Upper lobe of left lung (tissue), 6 donors: ENCODE measurements at regions not wholly inside any gene's neighbourhood (a gene's known extent, or its start where the extent isn't known, plus 50 kb on each side); places are given as distances from the start of the nearest gene placed in this dataset.

Experiments used
- ATAC-seq, 2 donors: fragments of 200-7000 bp; cut with Tn5 transposase; one replicate each; pipeline ENCODE4 v1.9.1; 2022; ENCODE audit warnings: mild to moderate bottlenecking in 2 of 2, moderate library complexity in 2 of 2; ENCODE audit not compliant: low FRiP score in 2 of 2
- DNase-seq, 2 donors: peaks; one replicate each; pipeline ENCODE4 v3.0.0-alpha.2; 2019 to 2020
- H3K27ac ChIP-seq, 4 donors: fragments of 200-600 bp; sonication (generic); one replicate each; pipeline ENCODE4 v1.5.1; 2016 to 2019
- H3K27me3 ChIP-seq, 4 donors: fragments of 200-600 bp; sonication (generic); one replicate each; pipeline ENCODE4 v1.5.1; 2017 to 2019
- H3K36me3 ChIP-seq, 4 donors: fragments of 200-600 bp; sonication (generic); one replicate each; pipeline ENCODE4 v1.5.1; 2016 to 2019
- H3K4me1 ChIP-seq, 4 donors: fragments of 200-600 bp; sonication (generic); one replicate each; pipeline ENCODE4 v1.5.1; 2018 to 2019
- H3K4me3 ChIP-seq, 4 donors: fragments of 200-600 bp; sonication (generic); one replicate each; pipeline ENCODE4 v1.5.1; 2017 to 2019; ENCODE audit warnings: mild to moderate bottlenecking in 2 of 4, moderate library complexity in 1 of 4
- H3K9me3 ChIP-seq, 4 donors: fragments of 200-600 bp; sonication (generic); one replicate each; pipeline ENCODE4 v1.5.1; 2018 to 2019
- CTCF ChIP-seq, 6 experiments: fragments of 450-650 bp in 4 of 6; fragments of 200-600 bp in 2 of 6; sonication (generic) in 2 of 6; IDR thresholded peaks; one replicate each; pipeline ENCODE4 v1.5.1; 2016 to 2019; ENCODE audit warnings: antibody characterized with exemption in 6 of 6
- EP300 ChIP-seq, 4 donors: sonication (generic); formaldehyde crosslinking; IDR thresholded peaks; one replicate each; pipeline ENCODE4 v1.5.1; 2017; ENCODE audit warnings: antibody characterized with exemption in 4 of 4, control low read depth in 2 of 4
- POLR2A ChIP-seq, 4 donors: fragments of 450-650 bp; IDR thresholded peaks; one replicate each; pipeline ENCODE4 v1.5.1; 2016 to 2017; ENCODE audit warnings: antibody characterized with exemption in 4 of 4, mild to moderate bottlenecking in 2 of 4
- POLR2AphosphoS5 ChIP-seq, 2 donors: sonication (generic); formaldehyde crosslinking; IDR thresholded peaks; one replicate each; pipeline ENCODE4 v1.5.1; 2017; ENCODE audit warnings: antibody characterized with exemption in 2 of 2
- WGBS, 2 donors: methylation state at CpG; one replicate each; pipeline ENCODE4 v1.1.5; 2017 to 2018; 5-methylcytosine and 5-hydroxymethylcytosine counted together
- donor health status: DM: no; HTN: no; CAD: no; lungs with moderate emphysema.
- donor health status: DM: no; HTN: yes; CAD: no; lungs with severe emphysema.

GRCh38 chr1:59039551-59039950, 255.7 kb upstream of the JUN start:
- ATAC-seq = peak in 1 of 2 donors; percentile 48
- no peak for TF ChIP-seq POLR2A (IDR thresholded peaks at IDR 0.05)
- no peak for TF ChIP-seq POLR2AphosphoS5 (IDR thresholded peaks at IDR 0.05)

GRCh38 chr1:59040486-59040885, 256.4 kb upstream of the FGGY start:
- peaks cover 0 to 18% (median 13%) of the 10 kb centered on the region in 4 donors for H3K4me1 ChIP-seq
- no peak for TF ChIP-seq POLR2A (IDR thresholded peaks at IDR 0.05)
- TF ChIP-seq POLR2AphosphoS5 (IDR thresholded peaks at IDR 0.05) = no peak
- no peaks in the 10 kb centered on the region for H3K36me3 ChIP-seq
- 92 to 97% methylated on average over 2 of the region's 2 CpGs for WGBS, 2 donors
- ATAC-seq (no peak), DNase-seq (no peak)
- H3K27ac ChIP-seq = no peak overlapping the region
- no peaks in the 10 kb centered on the region for H3K9me3 ChIP-seq
- no peaks in the 10 kb centered on the region for H3K27me3 ChIP-seq
- no peak overlapping the region for H3K4me3 ChIP-seq

More at GRCh38 chr1:59039551-59039950, 255.7 kb upstream of the JUN start:
- H3K36me3 ChIP-seq = no peaks in the 10 kb centered on the region
- no peak overlapping the region for H3K27ac ChIP-seq
- WGBS, 2 donors = 86 to 88% methylated on average over 5 of the region's 5 CpGs
- no peaks in the 10 kb centered on the region for H3K9me3 ChIP-seq
- H3K27me3 ChIP-seq = no peaks in the 10 kb centered on the region
- peaks cover 0 to 18% (median 9%) of the 10 kb centered on the region in 4 donors for H3K4me1 ChIP-seq
- H3K4me3 ChIP-seq = no peak overlapping the region
- no peak for DNase-seq

DNA sequence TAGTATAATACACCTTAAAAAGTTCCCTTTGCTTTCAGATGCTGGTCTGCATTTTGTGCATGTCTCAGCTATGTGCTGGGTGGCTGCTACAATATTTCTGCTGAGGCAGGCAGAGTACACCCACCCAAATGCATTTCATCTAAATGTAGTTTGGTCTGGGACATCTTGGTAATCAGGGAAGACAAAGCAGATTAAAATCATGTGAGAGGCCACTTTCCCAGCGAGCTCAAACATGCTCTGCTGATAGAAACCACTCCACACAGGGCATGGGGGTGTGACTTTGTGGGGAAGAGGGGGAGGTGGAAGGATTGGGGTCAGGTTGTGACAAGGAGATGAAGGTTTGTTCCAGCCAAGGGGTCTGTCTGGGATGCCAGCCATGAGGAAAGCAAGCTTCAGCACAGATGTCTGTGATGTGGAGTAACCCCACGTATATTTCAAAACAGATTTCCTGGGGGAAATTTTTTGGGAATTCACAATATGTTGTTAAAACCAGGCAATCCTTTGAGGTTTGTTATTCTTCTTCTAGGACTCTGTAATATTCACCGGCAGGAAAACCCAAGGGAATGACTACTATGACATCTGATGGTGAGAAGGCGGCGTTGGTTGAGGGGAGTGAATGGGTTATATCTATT, 255.1 kb upstream of the FGGY start:
- Histone ChIP-seq H3K27ac (no peak overlapping the region), H3K4me1 (peaks cover 4 to 23% (median 13%) of the 10 kb centered on the region in 4 donors), H3K9me3 (no peaks in the 10 kb centered on the region), H3K4me3 (no peak overlapping the region), H3K36me3 (no peaks in the 10 kb centered on the region), H3K27me3 (no peaks in the 10 kb centered on the region)
- WGBS, 2 donors = 76 to 79% methylated on average over 5 of the region's 5 CpGs
- DNase-seq (no peak), ATAC-seq (no peak)
- TF ChIP-seq POLR2A (IDR thresholded peaks at IDR 0.05) (no peak), EP300 (IDR thresholded peaks at IDR 0.05) (no peak), POLR2AphosphoS5 (IDR thresholded peaks at IDR 0.05) (no peak)

GRCh38 chr1:59043796-59044195, 253.1 kb upstream of the FGGY start:
- 52 to 64% methylated on average over 4 of the region's 4 CpGs for WGBS, 2 donors
- Histone ChIP-seq H3K9me3 (no peaks in the 10 kb centered on the region), H3K4me1 (peaks cover 8 to 28% (median 18%) of the 10 kb centered on the region in 4 donors), H3K27ac (peak overlapping the region in 1 of 4 donors; percentile 6), H3K4me3 (no peak overlapping the region), H3K36me3 (no peaks in the 10 kb centered on the region), H3K27me3 (no peaks in the 10 kb centered on the region)
- no peak for TF ChIP-seq POLR2A (IDR thresholded peaks at IDR 0.05)
- TF ChIP-seq POLR2AphosphoS5 (IDR thresholded peaks at IDR 0.05) = peak; percentile 34 to 52
- peak in 1 of 2 donors; percentile 84 for ATAC-seq
- no peak for DNase-seq

DNA sequence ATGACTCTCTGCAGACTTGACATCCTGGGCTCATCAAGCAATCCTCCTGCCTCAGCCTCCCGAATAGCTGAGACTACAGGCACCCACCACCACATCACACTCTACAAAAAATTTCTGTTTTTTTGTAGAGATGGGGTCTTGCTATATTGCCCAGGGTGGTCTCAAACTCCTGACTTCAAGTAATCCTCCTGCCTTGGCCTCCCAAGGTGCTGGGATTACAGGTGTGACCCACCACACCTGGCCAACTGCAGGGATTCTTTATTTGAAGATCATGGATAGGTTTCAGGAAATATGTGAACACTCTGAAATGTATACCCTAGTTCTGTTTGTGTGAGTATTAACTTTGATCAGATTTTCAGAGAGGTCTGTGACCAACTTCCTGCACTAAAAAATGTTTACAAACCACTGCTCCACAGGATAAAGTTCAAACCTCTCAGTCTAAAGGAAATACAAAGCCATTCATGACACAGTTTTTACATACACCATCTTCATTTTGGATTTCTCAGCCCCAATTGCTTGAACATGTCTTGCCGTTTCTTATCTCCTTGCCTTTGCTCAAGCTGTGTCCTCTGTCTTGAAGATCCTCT, 252.3 kb upstream of the FGGY start:
- no peak for DNase-seq
- 67 to 92% methylated on average over 2 of the region's 2 CpGs for WGBS, 2 donors
- TF ChIP-seq EP300 (IDR thresholded peaks at IDR 0.05) = no peak
- TF ChIP-seq POLR2AphosphoS5 (IDR thresholded peaks at IDR 0.05) = no peak
- TF ChIP-seq POLR2A (IDR thresholded peaks at IDR 0.05) = no peak
- no peak for TF ChIP-seq CTCF (IDR thresholded peaks at IDR 0.05)

GRCh38 chr1:59045137-59045536, 251.8 kb upstream of the FGGY start:
- H3K27ac ChIP-seq = peak overlapping the region in 3 of 4 donors; percentile 5 to 50 (median 24)
- no peak for DNase-seq
- H3K4me3 ChIP-seq = no peak overlapping the region
- ATAC-seq = no peak
- no peaks in the 10 kb centered on the region for H3K27me3 ChIP-seq
- H3K36me3 ChIP-seq = no peaks in the 10 kb centered on the region
- no peaks in the 10 kb centered on the region for H3K9me3 ChIP-seq
- peaks cover 8 to 28% (median 18%) of the 10 kb centered on the region in 4 donors for H3K4me1 ChIP-seq
- no peak for TF ChIP-seq POLR2AphosphoS5 (IDR thresholded peaks at IDR 0.05)
- no peak for TF ChIP-seq EP300 (IDR thresholded peaks at IDR 0.05)
- no peak for TF ChIP-seq CTCF (IDR thresholded peaks at IDR 0.05)
- no peak for TF ChIP-seq POLR2A (IDR thresholded peaks at IDR 0.05)
- 66 to 83% methylated on average over 3 of the region's 3 CpGs for WGBS, 2 donors

More for the DNA sequence above, 252.3 kb upstream of the FGGY start:
- Histone ChIP-seq H3K27me3 (no peaks in the 10 kb centered on the region), H3K36me3 (no peaks in the 10 kb centered on the region), H3K4me1 (peaks cover 8 to 28% (median 18%) of the 10 kb centered on the region in 4 donors), H3K4me3 (no peak overlapping the region), H3K9me3 (no peaks in the 10 kb centered on the region), H3K27ac (peak overlapping the region in 3 of 4 donors; percentile 5 to 50 (median 21))
- no peak for ATAC-seq
